ENCODE measurements at regions not wholly inside any gene's neighbourhood (a gene's known extent, or its start where the extent isn't known, plus 50 kb on each side); places are given as distances from the start of the nearest gene placed in this dataset.

- TF ChIP-seq CTCF (IDR thresholded peaks at IDR 0.05; ENCODE audit: low read depth, low read length, missing control alignments), result no peak
- no peak overlapping the region for H3K4me3 ChIP-seq (ENCODE audit: low read depth, low read length)
- no peak for DNase-seq (ENCODE audit: low read depth)
- in situ Hi-C loops (cut with HindIII; ENCODE audit: low sequenced_read_pairs), result no loop called here
These were observed 175.6 kb upstream of the RBPJ start for GRCh38 chr4:26145212-26145611.

DNA sequence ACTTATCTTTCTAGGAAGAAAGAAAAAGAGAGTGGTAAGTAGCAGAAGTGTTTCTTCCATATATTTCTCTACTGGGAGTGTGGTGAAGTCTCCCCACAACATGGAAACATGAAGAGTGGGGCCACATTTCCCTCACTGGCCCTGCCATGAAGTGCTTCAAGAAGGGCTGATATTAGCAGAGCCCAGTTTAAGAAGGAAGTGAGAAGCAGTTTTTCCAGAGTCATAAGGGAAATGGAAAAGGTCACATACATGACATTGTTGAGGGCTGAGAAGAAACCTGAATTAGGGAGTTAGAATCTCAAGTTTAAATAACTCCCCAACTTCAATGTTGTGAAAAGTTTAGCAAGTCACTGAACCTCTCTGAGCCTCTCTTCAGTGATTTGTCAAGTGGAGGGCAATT lies 171.9 kb upstream of the RBPJ start:
- no peak for DNase-seq (ENCODE audit: low read depth)
- TF ChIP-seq CTCF (IDR thresholded peaks at IDR 0.05; ENCODE audit: low read depth, low read length, missing control alignments), result no peak
- in situ Hi-C loops (cut with HindIII; ENCODE audit: low sequenced_read_pairs), result no loop called here
- no peak overlapping the region for H3K4me3 ChIP-seq (ENCODE audit: low read depth, low read length)

GRCh38 chr4:26150948-26151347 lies 169.9 kb upstream of the RBPJ start:
- DNase-seq (ENCODE audit: low read depth), result no peak
- no peak overlapping the region for H3K4me3 ChIP-seq (ENCODE audit: low read depth, low read length)
- in situ Hi-C loops (cut with HindIII; ENCODE audit: low sequenced_read_pairs), result no loop called here
- no peak for TF ChIP-seq CTCF (IDR thresholded peaks at IDR 0.05; ENCODE audit: low read depth, low read length, missing control alignments)

GRCh38 chr4:26151615-26152014 lies 169.2 kb upstream of the RBPJ start:
- no peak for TF ChIP-seq CTCF (IDR thresholded peaks at IDR 0.05; ENCODE audit: low read depth, low read length, missing control alignments)
- no peak for DNase-seq (ENCODE audit: low read depth)
- in situ Hi-C loops (cut with HindIII; ENCODE audit: low sequenced_read_pairs), result no loop called here
- no peak overlapping the region for H3K4me3 ChIP-seq (ENCODE audit: low read depth, low read length)

DNA sequence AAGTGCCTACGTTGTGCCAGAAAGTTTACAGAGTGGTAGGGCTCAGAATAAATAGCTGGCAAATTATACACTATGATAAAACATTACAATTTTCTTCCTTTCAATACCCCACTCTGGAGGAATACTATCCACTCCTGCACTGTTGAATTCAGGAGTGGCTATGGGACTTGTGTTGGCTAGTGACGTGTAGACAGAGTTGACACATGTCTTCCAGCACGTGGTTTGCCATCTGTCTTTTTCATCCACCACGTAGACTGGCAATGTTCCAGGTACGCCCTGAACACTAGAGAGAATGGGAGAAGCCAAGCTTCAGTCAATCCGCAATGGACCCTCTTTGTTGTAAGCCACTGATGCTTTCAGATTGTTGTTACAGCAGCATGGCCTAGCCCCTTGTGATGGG lies 168.8 kb upstream of the RBPJ start:
- in situ Hi-C loops (cut with HindIII; ENCODE audit: low sequenced_read_pairs), result no loop called here
- H3K4me3 ChIP-seq (ENCODE audit: low read depth, low read length), result no peak overlapping the region
- no peak for TF ChIP-seq CTCF (IDR thresholded peaks at IDR 0.05; ENCODE audit: low read depth, low read length, missing control alignments)
- DNase-seq (ENCODE audit: low read depth), result no peak

DNA sequence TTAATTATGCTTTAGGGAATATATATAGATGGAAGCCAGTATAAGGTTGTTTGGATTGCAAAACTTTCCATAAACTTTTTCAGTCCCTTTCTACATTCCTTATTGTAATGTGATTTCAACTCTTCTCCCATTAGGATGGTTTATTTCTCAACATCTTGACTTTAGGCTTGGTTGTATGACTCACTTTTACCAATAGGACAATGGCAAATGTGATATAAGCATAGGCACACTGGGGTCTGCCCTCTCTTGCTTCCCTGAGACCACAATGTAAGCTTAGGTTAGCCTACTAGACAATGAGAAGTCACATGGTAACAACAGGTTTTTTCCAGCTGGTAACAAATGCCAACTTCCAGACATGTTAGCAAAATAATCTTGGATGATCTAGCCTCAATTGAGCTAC lies 163.3 kb upstream of the RBPJ start:
- in situ Hi-C loops (cut with HindIII; ENCODE audit: low sequenced_read_pairs), result no loop called here
- no peak for TF ChIP-seq CTCF (IDR thresholded peaks at IDR 0.05; ENCODE audit: low read depth, low read length, missing control alignments)
- H3K4me3 ChIP-seq (ENCODE audit: low read depth, low read length), result no peak overlapping the region
- no peak for DNase-seq (ENCODE audit: low read depth)

GRCh38 chr4:26160591-26160990 lies 160.2 kb upstream of the RBPJ start:
- in situ Hi-C loops (cut with HindIII; ENCODE audit: low sequenced_read_pairs), result no loop called here
- no peak for TF ChIP-seq CTCF (IDR thresholded peaks at IDR 0.05; ENCODE audit: low read depth, low read length, missing control alignments)
- no peak for DNase-seq (ENCODE audit: low read depth)
- no peak overlapping the region for H3K4me3 ChIP-seq (ENCODE audit: low read depth, low read length)
